GM23338 (cell line): ENCODE measurements at regions not wholly inside any gene's neighbourhood (a gene's known extent, or its start where the extent isn't known, plus 50 kb on each side); places are given as distances from the start of the nearest gene placed in this dataset.

Experiments used
- ATAC-seq: fragments of 200-7000 bp; cut with Tn5 transposase; 3 replicates; pipeline ENCODE4 v1.9.1; 2020
- DNase-seq: peaks from one replicate; pipeline ENCODE4 v3.0.0-alpha.2; 2015; ENCODE audit warnings: low spot score
- H2AFZ ChIP-seq: fragments of 200-600 bp; sonication (generic); 2 replicates; pipeline ENCODE4 v1.8.0; 2016; ENCODE audit warnings: antibody characterized with exemption, mild to moderate bottlenecking, moderate library complexity
- H3F3A ChIP-seq: fragments of 200-600 bp; sonication (generic); replicated peaks from 2 replicates; pipeline ENCODE4 v1.8.0; 2017; ENCODE audit warnings: antibody characterized with exemption, mixed run types, low read depth
- H3K27ac ChIP-seq: fragments of 200-600 bp; sonication (generic); 2 replicates; pipeline ENCODE4 v1.6.1; 2016; ENCODE audit warnings: low read depth
- H3K27me3 ChIP-seq: fragments of 200-600 bp; sonication (generic); 2 replicates; pipeline ENCODE4 v1.8.0; 2016; ENCODE audit warnings: mild to moderate bottlenecking, mixed run types, moderate library complexity; ENCODE audit not compliant: insufficient read depth
- H3K36me3 ChIP-seq: fragments of 200-600 bp; sonication (generic); 2 replicates; pipeline ENCODE4 v1.8.0; 2016; ENCODE audit warnings: mild to moderate bottlenecking; ENCODE audit not compliant: insufficient read depth
- H3K4me1 ChIP-seq: fragments of 200-600 bp; sonication (generic); 2 replicates; pipeline ENCODE4 v1.8.0; 2016; ENCODE audit warnings: mild to moderate bottlenecking, moderate library complexity; ENCODE audit not compliant: insufficient read depth
- H3K4me2 ChIP-seq: fragments of 200-600 bp; sonication (generic); 2 replicates; pipeline ENCODE4 v1.7.1; 2017; ENCODE audit warnings: mixed run types
- H3K4me3 ChIP-seq: fragments of 200-600 bp; sonication (generic); 2 replicates; pipeline ENCODE4 v1.6.1; 2016; ENCODE audit warnings: mixed run types
- H3K79me2 ChIP-seq: fragments of 200-600 bp; sonication (generic); replicated peaks from 2 replicates; pipeline ENCODE4 v1.8.0; 2017; ENCODE audit warnings: mild to moderate bottlenecking; ENCODE audit not compliant: insufficient read depth
- H3K9me2 ChIP-seq: fragments of 200-600 bp; sonication (generic); 2 replicates; pipeline ENCODE4 v1.8.0; 2017; ENCODE audit not compliant: insufficient read depth
- H4K20me1 ChIP-seq: fragments of 200-600 bp; sonication (generic); replicated peaks from 2 replicates; pipeline ENCODE4 v1.8.0; 2017; ENCODE audit warnings: mild to moderate bottlenecking; ENCODE audit not compliant: insufficient read depth
- H3K27ac Mint-ChIP-seq: 2 replicates; pipeline ENCODE4 v1.8.0; 2020; ENCODE audit warnings: inconsistent platforms, mild to moderate bottlenecking, moderate library complexity, mixed read lengths
- H3K27me3 Mint-ChIP-seq: 3 replicates; pipeline ENCODE4 v1.8.0; 2022; ENCODE audit warnings: low read depth, mild to moderate bottlenecking, moderate library complexity, mixed read lengths, inconsistent platforms; ENCODE audit not compliant: insufficient read depth, poor library complexity
- H3K36me3 Mint-ChIP-seq: 3 replicates; pipeline ENCODE4 v1.8.0; 2021; ENCODE audit warnings: low read depth, mild to moderate bottlenecking, inconsistent platforms, moderate library complexity, mixed read lengths
- H3K4me1 Mint-ChIP-seq: 3 replicates; pipeline ENCODE4 v1.8.0; 2020; ENCODE audit warnings: mild to moderate bottlenecking, inconsistent platforms, mixed read lengths
- H3K4me3 Mint-ChIP-seq: 3 replicates; pipeline ENCODE4 v1.8.0; 2021; ENCODE audit warnings: moderate library complexity, mild to moderate bottlenecking, inconsistent platforms, mixed read lengths
- H3K9me3 Mint-ChIP-seq: 3 replicates; pipeline ENCODE4 v1.8.0; 2020; ENCODE audit warnings: moderate library complexity, mild to moderate bottlenecking, inconsistent platforms, mixed read lengths
- EZH2phosphoT487 ChIP-seq: fragments of 200-600 bp; sonication (generic); IDR thresholded peaks from one replicate; pipeline ENCODE4 v1.8.1; 2018; ENCODE audit warnings: antibody characterized with exemption; ENCODE audit not compliant: unreplicated experiment
- NANOG ChIP-seq: IDR thresholded peaks from 2 replicates; pipeline ENCODE4 v1.6.1; 2016; ENCODE audit warnings: antibody characterized with exemption, borderline replicate concordance
- POLR2AphosphoS5 ChIP-seq: IDR thresholded peaks from 2 replicates; pipeline ENCODE4 v1.6.1; 2016; ENCODE audit warnings: antibody characterized with exemption, low read depth
- STAT1 ChIP-seq: IDR thresholded peaks from one replicate; pipeline ENCODE4 v1.6.1; 2016; ENCODE audit warnings: antibody characterized with exemption; ENCODE audit not compliant: unreplicated experiment
- ZNF114 ChIP-seq: fragments of 250-450 bp; sonication (Bioruptor Pico); IDR thresholded peaks from 2 replicates; pipeline ENCODE4 v1.5.0; 2020; ENCODE audit warnings: mild to moderate bottlenecking, moderate library complexity
- ZNF331 ChIP-seq: fragments of 250-450 bp; sonication (Bioruptor Pico); IDR thresholded peaks from 2 replicates; pipeline ENCODE4 v1.5.0; 2020; ENCODE audit warnings: low read depth, mild to moderate bottlenecking, moderate library complexity
- TF ChIP-seq, protein P1 (sequence below), 2 experiments: fragments of 200-600 bp in 1 of 2; sonication (generic) in 1 of 2; conservative IDR thresholded peaks; 2 replicates each; pipeline versions ENCODE4 v1.5.1 to v1.6.1; 2016 to 2017; ENCODE audit warnings: antibody characterized with exemption in 2 of 2, low read depth in 2 of 2, mild to moderate bottlenecking in 2 of 2, moderate library complexity in 1 of 2
- TF ChIP-seq, protein P2 (sequence below): IDR thresholded peaks from one replicate; pipeline ENCODE4 v1.6.1; 2018; ENCODE audit warnings: antibody characterized with exemption; ENCODE audit not compliant: unreplicated experiment
- TF ChIP-seq, protein P3 (sequence below): IDR thresholded peaks from 2 replicates; pipeline ENCODE4 v1.6.1; 2016; ENCODE audit warnings: antibody characterized with exemption
- TF ChIP-seq, protein P4 (sequence below): fragments of 250-450 bp; sonication (Bioruptor Pico); IDR thresholded peaks from 2 replicates; pipeline ENCODE4 v1.5.0; 2020; ENCODE audit warnings: mild to moderate bottlenecking, moderate library complexity

DNA sequence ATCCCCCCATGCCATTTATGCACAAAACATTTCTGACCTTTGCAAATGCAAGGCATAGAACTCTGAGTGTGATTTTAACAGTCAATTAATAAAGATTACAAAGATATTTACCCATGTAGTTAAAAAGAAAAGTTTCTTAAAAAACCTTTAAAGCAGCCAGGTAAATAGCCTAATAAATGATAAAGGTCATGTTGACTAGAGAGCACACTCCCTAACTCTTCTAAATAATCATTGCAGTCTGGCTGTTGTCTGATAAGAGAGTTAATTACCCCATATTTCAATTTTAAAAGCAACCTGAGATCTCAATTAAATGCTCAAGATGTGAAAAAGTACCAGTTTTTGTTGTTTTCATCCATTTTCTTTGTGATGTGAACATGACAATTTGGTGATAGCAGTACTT is 291.5 kb upstream of the SMIM31 start (continued):
- TF ChIP-seq STAT1, result no peak
- TF ChIP-seq, protein P1, sequence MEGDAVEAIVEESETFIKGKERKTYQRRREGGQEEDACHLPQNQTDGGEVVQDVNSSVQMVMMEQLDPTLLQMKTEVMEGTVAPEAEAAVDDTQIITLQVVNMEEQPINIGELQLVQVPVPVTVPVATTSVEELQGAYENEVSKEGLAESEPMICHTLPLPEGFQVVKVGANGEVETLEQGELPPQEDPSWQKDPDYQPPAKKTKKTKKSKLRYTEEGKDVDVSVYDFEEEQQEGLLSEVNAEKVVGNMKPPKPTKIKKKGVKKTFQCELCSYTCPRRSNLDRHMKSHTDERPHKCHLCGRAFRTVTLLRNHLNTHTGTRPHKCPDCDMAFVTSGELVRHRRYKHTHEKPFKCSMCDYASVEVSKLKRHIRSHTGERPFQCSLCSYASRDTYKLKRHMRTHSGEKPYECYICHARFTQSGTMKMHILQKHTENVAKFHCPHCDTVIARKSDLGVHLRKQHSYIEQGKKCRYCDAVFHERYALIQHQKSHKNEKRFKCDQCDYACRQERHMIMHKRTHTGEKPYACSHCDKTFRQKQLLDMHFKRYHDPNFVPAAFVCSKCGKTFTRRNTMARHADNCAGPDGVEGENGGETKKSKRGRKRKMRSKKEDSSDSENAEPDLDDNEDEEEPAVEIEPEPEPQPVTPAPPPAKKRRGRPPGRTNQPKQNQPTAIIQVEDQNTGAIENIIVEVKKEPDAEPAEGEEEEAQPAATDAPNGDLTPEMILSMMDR (conservative IDR thresholded peaks at IDR 0.05; ENCODE audit: low read depth in 2 of 2), result no peak
- TF ChIP-seq, protein P2, sequence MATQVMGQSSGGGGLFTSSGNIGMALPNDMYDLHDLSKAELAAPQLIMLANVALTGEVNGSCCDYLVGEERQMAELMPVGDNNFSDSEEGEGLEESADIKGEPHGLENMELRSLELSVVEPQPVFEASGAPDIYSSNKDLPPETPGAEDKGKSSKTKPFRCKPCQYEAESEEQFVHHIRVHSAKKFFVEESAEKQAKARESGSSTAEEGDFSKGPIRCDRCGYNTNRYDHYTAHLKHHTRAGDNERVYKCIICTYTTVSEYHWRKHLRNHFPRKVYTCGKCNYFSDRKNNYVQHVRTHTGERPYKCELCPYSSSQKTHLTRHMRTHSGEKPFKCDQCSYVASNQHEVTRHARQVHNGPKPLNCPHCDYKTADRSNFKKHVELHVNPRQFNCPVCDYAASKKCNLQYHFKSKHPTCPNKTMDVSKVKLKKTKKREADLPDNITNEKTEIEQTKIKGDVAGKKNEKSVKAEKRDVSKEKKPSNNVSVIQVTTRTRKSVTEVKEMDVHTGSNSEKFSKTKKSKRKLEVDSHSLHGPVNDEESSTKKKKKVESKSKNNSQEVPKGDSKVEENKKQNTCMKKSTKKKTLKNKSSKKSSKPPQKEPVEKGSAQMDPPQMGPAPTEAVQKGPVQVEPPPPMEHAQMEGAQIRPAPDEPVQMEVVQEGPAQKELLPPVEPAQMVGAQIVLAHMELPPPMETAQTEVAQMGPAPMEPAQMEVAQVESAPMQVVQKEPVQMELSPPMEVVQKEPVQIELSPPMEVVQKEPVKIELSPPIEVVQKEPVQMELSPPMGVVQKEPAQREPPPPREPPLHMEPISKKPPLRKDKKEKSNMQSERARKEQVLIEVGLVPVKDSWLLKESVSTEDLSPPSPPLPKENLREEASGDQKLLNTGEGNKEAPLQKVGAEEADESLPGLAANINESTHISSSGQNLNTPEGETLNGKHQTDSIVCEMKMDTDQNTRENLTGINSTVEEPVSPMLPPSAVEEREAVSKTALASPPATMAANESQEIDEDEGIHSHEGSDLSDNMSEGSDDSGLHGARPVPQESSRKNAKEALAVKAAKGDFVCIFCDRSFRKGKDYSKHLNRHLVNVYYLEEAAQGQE, result no peak

DNA sequence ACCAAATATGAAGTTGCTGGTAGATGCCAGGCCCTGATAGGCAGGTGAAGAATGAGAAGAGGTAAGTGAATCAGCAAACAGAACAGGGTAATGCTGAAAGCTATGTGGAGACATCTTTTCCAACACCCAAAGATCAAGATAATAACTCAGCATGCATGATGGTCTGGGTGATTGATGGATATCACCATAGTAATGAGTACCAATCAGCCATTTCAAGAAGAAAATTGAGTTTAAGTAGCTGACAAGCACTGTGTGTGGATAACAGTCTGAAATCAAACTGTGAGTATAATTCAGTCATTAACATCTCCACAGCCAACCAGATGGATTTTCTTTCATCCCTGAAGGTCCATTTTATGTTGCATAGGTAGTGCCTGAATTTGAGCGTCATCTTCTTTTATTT is 289.6 kb upstream of the SMIM31 start:
- H3K4me1 ChIP-seq, result no peaks in the 10 kb centered on the region; the same call in 1 of the 2 replicates
- ATAC-seq, result no peak
- TF ChIP-seq ZNF331 (CRISPR knock-in tag) (no peak), EZH2phosphoT487 (no peak), ZNF114 (no peak), STAT1 (no peak), POLR2AphosphoS5 (no peak), NANOG (no peak)
- TF ChIP-seq, protein P1 (conservative IDR thresholded peaks at IDR 0.05; ENCODE audit: low read depth in 2 of 2), result no peak
- TF ChIP-seq, protein P3, sequence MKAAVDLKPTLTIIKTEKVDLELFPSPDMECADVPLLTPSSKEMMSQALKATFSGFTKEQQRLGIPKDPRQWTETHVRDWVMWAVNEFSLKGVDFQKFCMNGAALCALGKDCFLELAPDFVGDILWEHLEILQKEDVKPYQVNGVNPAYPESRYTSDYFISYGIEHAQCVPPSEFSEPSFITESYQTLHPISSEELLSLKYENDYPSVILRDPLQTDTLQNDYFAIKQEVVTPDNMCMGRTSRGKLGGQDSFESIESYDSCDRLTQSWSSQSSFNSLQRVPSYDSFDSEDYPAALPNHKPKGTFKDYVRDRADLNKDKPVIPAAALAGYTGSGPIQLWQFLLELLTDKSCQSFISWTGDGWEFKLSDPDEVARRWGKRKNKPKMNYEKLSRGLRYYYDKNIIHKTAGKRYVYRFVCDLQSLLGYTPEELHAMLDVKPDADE, result no peak
- TF ChIP-seq, protein P4, sequence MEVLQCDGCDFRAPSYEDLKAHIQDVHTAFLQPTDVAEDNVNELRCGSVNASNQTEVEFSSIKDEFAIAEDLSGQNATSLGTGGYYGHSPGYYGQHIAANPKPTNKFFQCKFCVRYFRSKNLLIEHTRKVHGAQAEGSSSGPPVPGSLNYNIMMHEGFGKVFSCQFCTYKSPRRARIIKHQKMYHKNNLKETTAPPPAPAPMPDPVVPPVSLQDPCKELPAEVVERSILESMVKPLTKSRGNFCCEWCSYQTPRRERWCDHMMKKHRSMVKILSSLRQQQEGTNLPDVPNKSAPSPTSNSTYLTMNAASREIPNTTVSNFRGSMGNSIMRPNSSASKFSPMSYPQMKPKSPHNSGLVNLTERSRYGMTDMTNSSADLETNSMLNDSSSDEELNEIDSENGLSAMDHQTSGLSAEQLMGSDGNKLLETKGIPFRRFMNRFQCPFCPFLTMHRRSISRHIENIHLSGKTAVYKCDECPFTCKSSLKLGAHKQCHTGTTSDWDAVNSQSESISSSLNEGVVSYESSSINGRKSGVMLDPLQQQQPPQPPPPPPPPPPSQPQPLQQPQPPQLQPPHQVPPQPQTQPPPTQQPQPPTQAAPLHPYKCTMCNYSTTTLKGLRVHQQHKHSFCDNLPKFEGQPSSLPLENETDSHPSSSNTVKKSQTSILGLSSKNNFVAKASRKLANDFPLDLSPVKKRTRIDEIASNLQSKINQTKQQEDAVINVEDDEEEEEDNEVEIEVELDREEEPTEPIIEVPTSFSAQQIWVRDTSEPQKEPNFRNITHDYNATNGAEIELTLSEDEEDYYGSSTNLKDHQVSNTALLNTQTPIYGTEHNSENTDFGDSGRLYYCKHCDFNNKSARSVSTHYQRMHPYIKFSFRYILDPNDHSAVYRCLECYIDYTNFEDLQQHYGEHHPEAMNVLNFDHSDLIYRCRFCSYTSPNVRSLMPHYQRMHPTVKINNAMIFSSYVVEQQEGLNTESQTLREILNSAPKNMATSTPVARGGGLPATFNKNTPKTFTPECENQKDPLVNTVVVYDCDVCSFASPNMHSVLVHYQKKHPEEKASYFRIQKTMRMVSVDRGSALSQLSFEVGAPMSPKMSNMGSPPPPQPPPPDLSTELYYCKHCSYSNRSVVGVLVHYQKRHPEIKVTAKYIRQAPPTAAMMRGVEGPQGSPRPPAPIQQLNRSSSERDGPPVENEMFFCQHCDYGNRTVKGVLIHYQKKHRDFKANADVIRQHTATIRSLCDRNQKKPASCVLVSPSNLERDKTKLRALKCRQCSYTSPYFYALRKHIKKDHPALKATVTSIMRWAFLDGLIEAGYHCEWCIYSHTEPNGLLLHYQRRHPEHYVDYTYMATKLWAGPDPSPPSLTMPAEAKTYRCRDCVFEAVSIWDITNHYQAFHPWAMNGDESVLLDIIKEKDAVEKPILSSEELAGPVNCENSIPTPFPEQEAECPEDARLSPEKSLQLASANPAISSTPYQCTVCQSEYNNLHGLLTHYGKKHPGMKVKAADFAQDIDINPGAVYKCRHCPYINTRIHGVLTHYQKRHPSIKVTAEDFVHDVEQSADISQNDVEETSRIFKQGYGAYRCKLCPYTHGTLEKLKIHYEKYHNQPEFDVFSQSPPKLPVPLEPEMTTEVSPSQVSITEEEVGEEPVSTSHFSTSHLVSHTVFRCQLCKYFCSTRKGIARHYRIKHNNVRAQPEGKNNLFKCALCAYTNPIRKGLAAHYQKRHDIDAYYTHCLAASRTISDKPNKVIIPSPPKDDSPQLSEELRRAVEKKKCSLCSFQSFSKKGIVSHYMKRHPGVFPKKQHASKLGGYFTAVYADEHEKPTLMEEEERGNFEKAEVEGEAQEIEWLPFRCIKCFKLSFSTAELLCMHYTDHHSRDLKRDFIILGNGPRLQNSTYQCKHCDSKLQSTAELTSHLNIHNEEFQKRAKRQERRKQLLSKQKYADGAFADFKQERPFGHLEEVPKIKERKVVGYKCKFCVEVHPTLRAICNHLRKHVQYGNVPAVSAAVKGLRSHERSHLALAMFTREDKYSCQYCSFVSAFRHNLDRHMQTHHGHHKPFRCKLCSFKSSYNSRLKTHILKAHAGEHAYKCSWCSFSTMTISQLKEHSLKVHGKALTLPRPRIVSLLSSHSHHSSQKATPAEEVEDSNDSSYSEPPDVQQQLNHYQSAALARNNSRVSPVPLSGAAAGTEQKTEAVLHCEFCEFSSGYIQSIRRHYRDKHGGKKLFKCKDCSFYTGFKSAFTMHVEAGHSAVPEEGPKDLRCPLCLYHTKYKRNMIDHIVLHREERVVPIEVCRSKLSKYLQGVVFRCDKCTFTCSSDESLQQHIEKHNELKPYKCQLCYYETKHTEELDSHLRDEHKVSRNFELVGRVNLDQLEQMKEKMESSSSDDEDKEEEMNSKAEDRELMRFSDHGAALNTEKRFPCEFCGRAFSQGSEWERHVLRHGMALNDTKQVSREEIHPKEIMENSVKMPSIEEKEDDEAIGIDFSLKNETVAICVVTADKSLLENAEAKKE, result no peak

More for the DNA sequence above, 289.6 kb upstream of the SMIM31 start:
- Histone ChIP-seq H4K20me1 (no peaks in the 10 kb centered on the region), H3K27me3 (no peaks in the 10 kb centered on the region), H3K27ac (no peak overlapping the region), H3K79me2 (no peaks in the 10 kb centered on the region), H3K4me2 (no peak overlapping the region), H3F3A (no peaks in the 10 kb centered on the region), H3K9me2 (no peaks in the 10 kb centered on the region; the same call in 1 of the 2 replicates), H3K36me3 (no peaks in the 10 kb centered on the region), H3K4me3 (no peak overlapping the region), H2AFZ (no peak overlapping the region)
- DNase-seq, result no peak
- Mint-ChIP-seq H3K36me3 (peaks cover 4% of the 10 kb centered on the region; the same call in 1 of the 3 replicates), H3K27ac (no peak overlapping the region), H3K9me3 (no peaks in the 10 kb centered on the region), H3K27me3 (no peaks in the 10 kb centered on the region), H3K4me1 (peaks cover 10% of the 10 kb centered on the region; the same call in 2 of the 3 replicates), H3K4me3 (no peak overlapping the region)
